Testis (tissue), 2 donors: ENCODE measurements at regions not wholly inside any gene's neighbourhood (a gene's known extent, or its start where the extent isn't known, plus 50 kb on each side); places are given as distances from the start of the nearest gene placed in this dataset.

Source experiments
- CTCF ChIP-seq, 3 experiments: fragments of 450-650 bp in 2 of 3; fragments of 200-600 bp in 1 of 3; sonication (generic) in 1 of 3; IDR thresholded peaks; one replicate each; pipeline ENCODE4 v1.5.1; 2016 to 2019; ENCODE audit warnings: antibody characterized with exemption in 3 of 3, mild to moderate bottlenecking in 2 of 3, moderate library complexity in 1 of 3
- POLR2A ChIP-seq: fragments of 450-650 bp; IDR thresholded peaks from one replicate; pipeline ENCODE4 v1.6.1; 2017; ENCODE audit warnings: antibody characterized with exemption, mild to moderate bottlenecking, moderate library complexity

- no peak for TF ChIP-seq CTCF (IDR thresholded peaks at IDR 0.05)
- no peak for TF ChIP-seq POLR2A
Observed at GRCh38 chr7:37601321-37601720, 82.2 kb upstream of the GPR141 start.
